ENCODE measurements at regions not wholly inside any gene's neighbourhood (a gene's known extent, or its start where the extent isn't known, plus 50 kb on each side); places are given as distances from the start of the nearest gene placed in this dataset.

DNA sequence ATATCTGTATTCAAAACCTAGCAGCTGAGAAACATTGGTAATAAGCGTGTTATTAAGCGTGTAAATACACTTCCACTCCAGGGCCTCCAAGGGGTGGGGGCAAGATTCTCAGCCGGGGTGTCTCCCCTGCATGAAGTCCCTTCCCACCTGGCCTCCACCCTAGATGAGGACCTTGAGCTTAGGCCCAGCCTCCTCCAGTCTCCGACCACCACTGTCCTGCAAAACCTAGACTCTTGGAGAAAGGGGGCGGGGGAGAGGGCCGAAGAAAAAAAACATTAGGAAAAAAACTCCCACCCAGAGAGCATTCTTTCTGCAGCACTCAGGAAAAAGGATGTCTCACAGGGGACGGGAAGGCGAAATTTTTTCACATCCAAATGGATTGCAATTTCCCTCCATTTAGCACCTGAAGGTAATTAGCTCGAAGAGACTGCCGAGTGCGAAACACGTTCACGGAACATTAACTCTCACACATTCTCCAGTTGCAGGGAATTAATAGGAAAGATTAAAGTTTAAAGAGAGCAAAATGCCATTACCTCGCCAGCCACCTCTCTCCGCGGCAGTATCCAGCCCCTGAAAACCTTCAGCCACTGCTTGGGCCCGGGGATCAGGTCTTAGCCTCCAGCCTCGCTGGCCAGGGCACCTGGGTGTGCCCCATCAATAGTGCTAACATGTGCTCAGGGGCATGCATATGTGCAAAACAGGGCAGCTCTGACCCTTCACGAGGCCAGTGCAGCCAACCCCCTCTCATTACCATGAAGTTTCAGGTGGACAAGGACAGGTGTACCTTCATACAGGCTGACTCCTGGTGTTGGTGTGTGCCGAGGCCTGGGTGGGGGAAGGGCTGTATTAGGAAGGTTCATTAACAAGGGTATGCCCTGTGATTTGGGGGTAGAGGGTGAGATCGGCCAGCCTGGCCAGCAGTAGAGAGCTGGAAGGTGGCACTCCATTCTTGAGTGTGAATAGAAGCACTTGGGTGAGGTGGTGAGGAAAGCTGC is 77.2 kb downstream of the HIF1AN start:
- DNase-seq (ENCODE audit: low spot score) = no peak
- TF ChIP-seq, protein P1, sequence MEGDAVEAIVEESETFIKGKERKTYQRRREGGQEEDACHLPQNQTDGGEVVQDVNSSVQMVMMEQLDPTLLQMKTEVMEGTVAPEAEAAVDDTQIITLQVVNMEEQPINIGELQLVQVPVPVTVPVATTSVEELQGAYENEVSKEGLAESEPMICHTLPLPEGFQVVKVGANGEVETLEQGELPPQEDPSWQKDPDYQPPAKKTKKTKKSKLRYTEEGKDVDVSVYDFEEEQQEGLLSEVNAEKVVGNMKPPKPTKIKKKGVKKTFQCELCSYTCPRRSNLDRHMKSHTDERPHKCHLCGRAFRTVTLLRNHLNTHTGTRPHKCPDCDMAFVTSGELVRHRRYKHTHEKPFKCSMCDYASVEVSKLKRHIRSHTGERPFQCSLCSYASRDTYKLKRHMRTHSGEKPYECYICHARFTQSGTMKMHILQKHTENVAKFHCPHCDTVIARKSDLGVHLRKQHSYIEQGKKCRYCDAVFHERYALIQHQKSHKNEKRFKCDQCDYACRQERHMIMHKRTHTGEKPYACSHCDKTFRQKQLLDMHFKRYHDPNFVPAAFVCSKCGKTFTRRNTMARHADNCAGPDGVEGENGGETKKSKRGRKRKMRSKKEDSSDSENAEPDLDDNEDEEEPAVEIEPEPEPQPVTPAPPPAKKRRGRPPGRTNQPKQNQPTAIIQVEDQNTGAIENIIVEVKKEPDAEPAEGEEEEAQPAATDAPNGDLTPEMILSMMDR (IDR thresholded peaks at IDR 0.05; ENCODE audit: extremely low read depth, missing control alignments) = no peak

DNA sequence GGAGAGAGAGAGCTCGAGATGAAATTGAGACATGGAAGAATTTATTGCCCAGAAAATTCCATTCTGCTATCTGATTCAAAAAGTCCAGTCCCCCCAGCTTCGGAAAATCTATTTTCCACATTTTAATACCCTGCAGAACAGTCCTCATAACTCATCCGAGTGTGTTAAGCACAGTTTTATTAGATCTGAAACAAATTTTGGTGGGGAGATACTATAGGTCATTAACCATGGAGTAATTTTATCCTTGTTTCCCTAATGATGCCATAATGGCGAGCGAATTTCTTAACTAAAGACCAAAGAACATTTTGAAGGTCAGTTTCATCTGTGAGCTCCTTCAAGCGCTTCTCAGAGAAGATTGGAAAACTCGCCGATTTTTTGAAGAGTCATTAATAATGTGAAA is 78.1 kb downstream of the HIF1AN start:
- DNase-seq (ENCODE audit: low spot score) = no peak
- TF ChIP-seq, protein P1 (IDR thresholded peaks at IDR 0.05; ENCODE audit: extremely low read depth, missing control alignments) = no peak

DNA sequence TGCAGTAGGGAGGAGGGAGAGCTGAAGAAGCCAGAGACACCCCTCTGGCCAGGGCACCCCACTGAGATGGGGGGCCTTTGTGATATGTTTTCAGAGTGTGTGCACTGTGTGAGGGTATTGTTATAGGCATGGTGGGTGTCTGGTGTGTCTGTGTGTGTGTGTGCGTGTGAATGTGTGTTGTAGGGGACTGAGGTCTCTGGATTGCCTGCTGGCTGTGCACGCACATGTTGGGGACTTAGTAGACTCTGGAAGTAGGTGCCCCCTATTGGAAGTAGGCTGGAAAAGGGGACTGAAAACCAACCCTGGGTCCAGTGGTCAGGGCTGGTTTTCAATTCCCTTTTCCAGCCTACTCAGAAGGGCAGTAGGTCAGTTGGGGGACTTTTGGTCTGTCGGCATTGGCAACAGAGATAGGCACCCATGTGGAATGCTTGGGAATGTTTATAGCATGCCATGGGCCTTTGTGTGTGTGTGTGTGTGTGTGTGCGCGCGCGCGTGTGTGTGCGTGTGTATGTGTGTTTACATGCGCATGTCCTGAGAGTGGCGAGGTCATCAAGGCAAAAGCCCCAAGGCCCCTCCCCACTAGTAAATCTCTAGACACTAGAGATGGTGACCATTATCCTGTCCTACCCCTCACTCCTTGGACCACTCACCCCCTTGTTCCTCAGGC is 78.8 kb downstream of the HIF1AN start:
- no peak for DNase-seq (ENCODE audit: low spot score)
- TF ChIP-seq, protein P1 (IDR thresholded peaks at IDR 0.05; ENCODE audit: extremely low read depth, missing control alignments) = no peak

DNA sequence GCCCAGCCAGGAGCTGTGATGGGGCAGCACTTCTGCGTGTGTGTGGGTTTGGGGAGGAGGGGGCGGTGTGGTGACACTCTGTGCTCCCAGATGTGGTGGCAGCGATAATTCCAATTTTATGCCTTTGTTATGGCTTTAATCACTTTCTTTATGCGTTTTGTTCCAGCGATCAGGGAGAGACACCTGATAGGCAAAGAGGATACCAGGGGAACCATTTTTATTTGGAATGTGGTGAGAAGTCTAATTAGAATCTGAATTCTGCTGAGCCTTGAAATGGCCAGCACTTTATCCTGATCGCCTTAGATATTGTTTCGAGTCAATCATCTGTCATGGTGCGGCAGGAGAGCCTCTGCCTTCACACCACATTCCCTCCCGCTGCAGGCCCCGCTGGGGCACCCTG is 79.5 kb downstream of the HIF1AN start:
- TF ChIP-seq, protein P1 (IDR thresholded peaks at IDR 0.05; ENCODE audit: extremely low read depth, missing control alignments) = no peak
- no peak for DNase-seq (ENCODE audit: low spot score)

DNA sequence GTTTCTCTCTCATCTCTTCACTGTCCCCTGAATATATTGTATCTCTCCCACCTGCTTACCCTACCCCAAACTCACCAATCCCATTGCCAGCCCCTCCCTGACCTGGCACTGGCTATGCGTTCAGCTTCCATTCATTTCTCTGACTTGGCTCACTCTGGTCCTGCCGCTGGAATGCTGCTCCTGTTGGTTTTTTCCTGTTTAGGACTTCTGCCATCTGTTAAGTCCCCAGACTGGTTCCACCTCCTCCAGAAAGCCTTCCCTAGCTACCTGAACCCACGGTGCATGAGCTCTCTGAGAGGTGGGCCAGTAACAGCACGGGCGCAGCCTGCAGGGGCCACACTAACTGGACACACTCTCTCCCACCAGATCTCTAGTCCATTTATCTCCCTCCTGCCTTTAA is 80.2 kb downstream of the HIF1AN start:
- TF ChIP-seq, protein P1 (IDR thresholded peaks at IDR 0.05; ENCODE audit: extremely low read depth, missing control alignments) = no peak
- no peak for DNase-seq (ENCODE audit: low spot score)

DNA sequence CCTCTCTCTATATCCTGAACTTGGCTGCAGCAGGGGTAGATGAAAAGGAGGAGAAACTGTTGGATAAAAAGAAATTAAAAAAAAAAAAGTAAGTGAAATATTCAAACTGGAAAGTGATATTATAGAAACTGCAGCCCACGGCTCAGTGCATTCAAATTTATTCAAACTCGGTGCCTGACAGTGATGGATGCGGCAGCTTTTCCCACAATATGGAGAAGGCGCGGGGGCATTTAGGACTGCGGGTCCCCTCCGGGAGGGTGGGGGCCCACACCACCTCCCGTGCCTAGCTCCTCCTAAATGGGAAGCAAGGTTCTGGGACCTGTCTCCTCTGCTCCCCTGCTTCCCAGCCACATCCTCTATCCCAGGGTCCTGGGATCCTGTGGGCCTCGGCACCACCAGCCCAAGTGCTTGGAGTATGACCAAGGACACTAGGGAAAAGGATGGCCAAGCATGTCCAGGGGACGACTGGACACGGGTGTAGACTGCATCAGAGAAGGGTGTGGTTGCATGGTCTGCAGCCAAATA is 82.4 kb downstream of the HIF1AN start:
- DNase-seq (ENCODE audit: low spot score) = no peak
- TF ChIP-seq, protein P1 (IDR thresholded peaks at IDR 0.05; ENCODE audit: extremely low read depth, missing control alignments) = no peak

Data from GM20000 (cell line).